T47D (cell line): ENCODE measurements at regions not wholly inside any gene's neighbourhood (a gene's known extent, or its start where the extent isn't known, plus 50 kb on each side); places are given as distances from the start of the nearest gene placed in this dataset.
"Not testable (repeated sequence)": the region's sequence is repeated elsewhere in the genome, so short reads cannot be mapped to it uniquely, and the experiment has no call there.

Source experiments
- DNase-seq, 2 experiments: peaks; one replicate each; pipeline versions ENCODE4 v3.0.0 to v3.0.0-alpha.2; 2011 to 2012; ENCODE audit warnings: low read depth in 1 of 2, low spot score in 1 of 2
- JUND ChIP-seq: IDR thresholded peaks from 2 replicates; pipeline ENCODE4 v1.6.1; 2012; ENCODE audit warnings: low read depth
- in situ Hi-C: cut with HindIII; loops from 2 replicates; pipeline ENCODE4 v1.10.0; 2016; ENCODE audit warnings: low sequenced_read_pairs, low pct_unique_long_range_greater_than_20kb

- in situ Hi-C loops, result no loop called here
Observed at GRCh38 chr3:64377942-64378341, 152.7 kb upstream of the PRICKLE2 start.

GRCh38 chr3:64375737-64376136 is 150.5 kb upstream of the PRICKLE2 start:
- in situ Hi-C loops, result no loop called here
- no peak for TF ChIP-seq JUND
- DNase-seq, result no peak

More at GRCh38 chr3:64377942-64378341, 152.7 kb upstream of the PRICKLE2 start:
- DNase-seq, result no peak
- no peak for TF ChIP-seq JUND

GRCh38 chr3:64369390-64369789 is 144.1 kb upstream of the PRICKLE2 start:
- no peak for TF ChIP-seq JUND
- DNase-seq, result no peak
- in situ Hi-C loops, result no loop called here

- in situ Hi-C loops, result no loop called here
- no peak for DNase-seq
- TF ChIP-seq JUND, result no peak
Observed at GRCh38 chr3:64368257-64369020, 143.2 kb upstream of the PRICKLE2 start.

- in situ Hi-C loops, result no loop called here
- no peak for TF ChIP-seq JUND
- DNase-seq, result no peak
Observed at GRCh38 chr3:64365877-64366276, 140.6 kb upstream of the PRICKLE2 start.

GRCh38 chr3:64363842-64364241 is 138.6 kb upstream of the PRICKLE2 start:
- TF ChIP-seq JUND, result no peak
- in situ Hi-C loops, result no loop called here
- no peak for DNase-seq

- in situ Hi-C loops, result no loop called here
- TF ChIP-seq JUND, result no peak
- no peak for DNase-seq
Observed at GRCh38 chr3:64361962-64362735, 136.9 kb upstream of the PRICKLE2 start.

GRCh38 chr3:64361036-64361435 is 135.8 kb upstream of the PRICKLE2 start:
- in situ Hi-C loops, DNase-seq: not testable (repeated sequence)

- TF ChIP-seq JUND, result no peak
- DNase-seq, result no peak
- in situ Hi-C loops, result no loop called here
Observed at GRCh38 chr3:64360280-64360679, 135.0 kb upstream of the PRICKLE2 start.

- no peak for TF ChIP-seq JUND
- in situ Hi-C loops, result no loop called here
- no peak for DNase-seq
Observed at GRCh38 chr3:64359735-64360134, 134.5 kb upstream of the PRICKLE2 start.

- in situ Hi-C loops, result no loop called here
- TF ChIP-seq JUND, result no peak
Observed at GRCh38 chr3:64358853-64359252, 133.6 kb upstream of the PRICKLE2 start.

GRCh38 chr3:64358176-64358575 is 132.9 kb upstream of the PRICKLE2 start:
- TF ChIP-seq JUND, result no peak
- in situ Hi-C loops, result no loop called here
- DNase-seq, result no peak

More at GRCh38 chr3:64358853-64359252, 133.6 kb upstream of the PRICKLE2 start:
- no peak for DNase-seq

- no peak for TF ChIP-seq JUND
Observed at GRCh38 chr3:64357481-64357880, 132.2 kb upstream of the PRICKLE2 start.

More at GRCh38 chr3:64357481-64357880, 132.2 kb upstream of the PRICKLE2 start:
- in situ Hi-C loops, result no loop called here
- DNase-seq, result no peak
